ENCODE measurements at regions not wholly inside any gene's neighbourhood (a gene's known extent, or its start where the extent isn't known, plus 50 kb on each side); places are given as distances from the start of the nearest gene placed in this dataset.

DNA sequence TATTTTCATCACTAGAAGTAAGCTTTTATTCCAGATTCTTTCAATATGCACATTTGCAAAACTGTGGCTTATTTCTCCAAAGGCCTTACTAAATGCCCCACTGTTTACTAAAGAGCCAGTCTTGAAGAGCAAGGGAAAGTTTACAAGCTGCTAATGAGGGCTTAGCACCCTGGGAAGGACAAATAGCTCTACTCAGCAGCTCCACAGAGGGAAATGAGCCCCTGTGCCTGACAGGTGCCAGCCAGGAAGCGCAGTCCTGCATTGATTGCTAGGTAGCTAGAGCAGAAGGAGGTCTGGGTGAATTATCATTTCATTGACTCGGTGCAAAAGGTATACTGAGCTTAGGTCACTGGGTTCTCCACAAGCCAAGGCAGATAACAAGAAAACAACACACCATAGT, 307.0 kb downstream of the SETD4 start:
- TF ChIP-seq, protein P1, sequence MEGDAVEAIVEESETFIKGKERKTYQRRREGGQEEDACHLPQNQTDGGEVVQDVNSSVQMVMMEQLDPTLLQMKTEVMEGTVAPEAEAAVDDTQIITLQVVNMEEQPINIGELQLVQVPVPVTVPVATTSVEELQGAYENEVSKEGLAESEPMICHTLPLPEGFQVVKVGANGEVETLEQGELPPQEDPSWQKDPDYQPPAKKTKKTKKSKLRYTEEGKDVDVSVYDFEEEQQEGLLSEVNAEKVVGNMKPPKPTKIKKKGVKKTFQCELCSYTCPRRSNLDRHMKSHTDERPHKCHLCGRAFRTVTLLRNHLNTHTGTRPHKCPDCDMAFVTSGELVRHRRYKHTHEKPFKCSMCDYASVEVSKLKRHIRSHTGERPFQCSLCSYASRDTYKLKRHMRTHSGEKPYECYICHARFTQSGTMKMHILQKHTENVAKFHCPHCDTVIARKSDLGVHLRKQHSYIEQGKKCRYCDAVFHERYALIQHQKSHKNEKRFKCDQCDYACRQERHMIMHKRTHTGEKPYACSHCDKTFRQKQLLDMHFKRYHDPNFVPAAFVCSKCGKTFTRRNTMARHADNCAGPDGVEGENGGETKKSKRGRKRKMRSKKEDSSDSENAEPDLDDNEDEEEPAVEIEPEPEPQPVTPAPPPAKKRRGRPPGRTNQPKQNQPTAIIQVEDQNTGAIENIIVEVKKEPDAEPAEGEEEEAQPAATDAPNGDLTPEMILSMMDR (conservative IDR thresholded peaks at IDR 0.05; ENCODE audit: low read length) = no peak
- no peak for TF ChIP-seq EZH2phosphoT487 (IDR thresholded peaks at IDR 0.05; ENCODE audit: borderline replicate concordance)
